Neuronal stem cell (in vitro differentiated cells): ENCODE measurements at regions not wholly inside any gene's neighbourhood (a gene's known extent, or its start where the extent isn't known, plus 50 kb on each side); places are given as distances from the start of the nearest gene placed in this dataset.

ENCODE experiments used
- DNase-seq: peaks from one replicate; pipeline ENCODE4 v3.0.0-alpha.2; 2013; ENCODE audit warnings: low spot score
- H2AFZ ChIP-seq: one replicate; pipeline ENCODE4 v1.6.1; 2013; ENCODE audit warnings: mild to moderate bottlenecking, low read length, inconsistent platforms
- H2AK5ac ChIP-seq: 2 replicates; pipeline ENCODE4 v1.6.1; 2013; ENCODE audit warnings: low read depth, mild to moderate bottlenecking, inconsistent platforms, low read length, moderate library complexity, mixed read lengths
- H2BK120ac ChIP-seq: 2 replicates; pipeline ENCODE4 v1.6.1; 2013; ENCODE audit warnings: low read depth, mild to moderate bottlenecking, inconsistent platforms, low read length, moderate library complexity, mixed read lengths
- H2BK12ac ChIP-seq: one replicate; pipeline ENCODE4 v1.6.1; 2013; ENCODE audit warnings: low read length, inconsistent platforms
- H2BK15ac ChIP-seq: 2 replicates; pipeline ENCODE4 v1.6.1; 2013; ENCODE audit warnings: mild to moderate bottlenecking, low read length, inconsistent platforms, mixed read lengths
- H2BK5ac ChIP-seq: one replicate; pipeline ENCODE4 v1.6.1; 2013; ENCODE audit warnings: inconsistent platforms, mild to moderate bottlenecking, low read length, moderate library complexity
- H3K14ac ChIP-seq: one replicate; pipeline ENCODE4 v1.6.1; 2013; ENCODE audit warnings: low read length, inconsistent platforms
- H3K18ac ChIP-seq: 2 replicates; pipeline ENCODE4 v1.6.1; 2013; ENCODE audit warnings: low read length, inconsistent platforms
- H3K23ac ChIP-seq: 2 replicates; pipeline ENCODE4 v1.6.1; 2013; ENCODE audit warnings: low read depth, mild to moderate bottlenecking, mixed read lengths, low read length, inconsistent platforms; ENCODE audit not compliant: poor library complexity
- H3K27ac ChIP-seq: replicated peaks from 3 replicates; pipeline ENCODE4 v1.5.1; 2013; ENCODE audit warnings: low read length, inconsistent platforms
- H3K27me3 ChIP-seq, 3 experiments: 2 replicates each; pipeline ENCODE4 v1.6.1; 2013; ENCODE audit warnings: low read length in 3 of 3, mild to moderate bottlenecking in 2 of 3, inconsistent platforms in 1 of 3, low read depth in 1 of 3, mixed read lengths in 1 of 3, moderate library complexity in 1 of 3; ENCODE audit not compliant: control insufficient read depth in 3 of 3, insufficient read depth in 3 of 3
- H3K36me3 ChIP-seq, 2 donors: replicated peaks in 1 of 2; 2 replicates each; pipeline ENCODE4 v1.6.1; 2013; ENCODE audit warnings: low read length in 2 of 2; ENCODE audit not compliant: control insufficient read depth in 2 of 2, insufficient read depth in 2 of 2
- H3K4ac ChIP-seq: 2 replicates; pipeline ENCODE4 v1.6.1; 2013; ENCODE audit warnings: inconsistent platforms, mild to moderate bottlenecking, low read length, moderate library complexity
- H3K4me1 ChIP-seq, 2 donors: 1 replicate in 1 of 2; 2 replicates in 1 of 2; pipeline ENCODE4 v1.6.1; 2013; ENCODE audit warnings: low read length in 2 of 2, low read depth in 1 of 2; ENCODE audit not compliant: control insufficient read depth in 2 of 2, insufficient read depth in 1 of 2
- H3K4me2 ChIP-seq: one replicate; pipeline ENCODE4 v1.6.1; 2013; ENCODE audit warnings: mild to moderate bottlenecking, low read length, inconsistent platforms; ENCODE audit not compliant: insufficient read depth, poor library complexity, severe bottlenecking
- H3K4me3 ChIP-seq, 2 donors: 2 replicates each; pipeline ENCODE4 v1.5.1; 2013; ENCODE audit warnings: low read length in 2 of 2, mild to moderate bottlenecking in 2 of 2, inconsistent platforms in 1 of 2, moderate library complexity in 1 of 2
- H3K79me1 ChIP-seq: one replicate; pipeline ENCODE4 v1.6.1; 2013; ENCODE audit warnings: low read depth, mild to moderate bottlenecking, inconsistent platforms, low read length, moderate library complexity
- H3K9ac ChIP-seq: one replicate; pipeline ENCODE4 v1.6.1; 2013; ENCODE audit warnings: mild to moderate bottlenecking, low read depth, low read length, inconsistent platforms; ENCODE audit not compliant: poor library complexity
- H3K9me3 ChIP-seq, 2 donors: replicated peaks in 1 of 2; 2 replicates each; pipeline versions ENCODE3 to v1.6.1; 2013; ENCODE audit warnings: low read length in 2 of 2, mild to moderate bottlenecking in 2 of 2, inconsistent platforms in 1 of 2, low read depth in 1 of 2, mixed read lengths in 1 of 2, moderate library complexity in 1 of 2; ENCODE audit not compliant: control insufficient read depth in 2 of 2, insufficient read depth in 1 of 2
- H4K8ac ChIP-seq: one replicate; pipeline ENCODE4 v1.6.1; 2013; ENCODE audit warnings: low read depth, mild to moderate bottlenecking, inconsistent platforms, low read length, moderate library complexity
- H4K91ac ChIP-seq: one replicate; pipeline ENCODE4 v1.6.1; 2013; ENCODE audit warnings: low read length, low read depth, mild to moderate bottlenecking, inconsistent platforms; ENCODE audit not compliant: poor library complexity
- WGBS, 2 donors: extraction: QIAGEN DNeasy Blood & Tissue Kit; methylation state at CpG; one replicate each; pipeline ENCODE4 v1.1.7; 2013; ENCODE audit warnings: missing lambda C conversion rate in 2 of 2, mixed read lengths in 1 of 2; ENCODE audit not compliant: insufficient read length in 2 of 2, insufficient replicate concordance in 1 of 2; ENCODE audit errors: extremely low coverage in 2 of 2; 5-methylcytosine and 5-hydroxymethylcytosine counted together

- H2BK5ac ChIP-seq: no peak overlapping the region
- H3K4ac ChIP-seq: no peak overlapping the region
- DNase-seq: no peak
- no peaks in the 10 kb centered on the region for H3K36me3 ChIP-seq
- peaks cover 2% of the 10 kb centered on the region for H3K79me1 ChIP-seq
- H2AK5ac ChIP-seq: no peak overlapping the region
- H3K18ac ChIP-seq: peak overlapping the region; percentile 33
- WGBS, 2 donors: no CpG with 5 or more reads among the region's 5 CpGs
- H3K27me3 ChIP-seq: no peaks in the 10 kb centered on the region
- peaks cover 4 to 9% of the 10 kb centered on the region in 2 donors for H3K9me3 ChIP-seq
- H4K91ac ChIP-seq: no peak overlapping the region
- no peak overlapping the region for H2BK120ac ChIP-seq
- no peak overlapping the region for H3K23ac ChIP-seq
- peak overlapping the region; percentile 86 for H2BK12ac ChIP-seq
- H3K9ac ChIP-seq: no peak overlapping the region
- H2AFZ ChIP-seq: peak overlapping the region; percentile 72
- H2BK15ac ChIP-seq: no peak overlapping the region
- H3K27ac ChIP-seq: no peak overlapping the region
- no peak overlapping the region for H3K4me2 ChIP-seq
- no peak overlapping the region for H3K4me3 ChIP-seq
- peaks cover 4 to 13% of the 10 kb centered on the region in 2 donors for H3K4me1 ChIP-seq
- no peak overlapping the region for H4K8ac ChIP-seq
- H3K14ac ChIP-seq: no peak overlapping the region
Measured at GRCh38 chr7:121810831-121811672, 61.9 kb upstream of the PTPRZ1 start.

- no peak overlapping the region for H3K23ac ChIP-seq
- no CpG with 5 or more reads among the region's 1 CpG for WGBS, 2 donors
- H3K79me1 ChIP-seq: peaks cover 2% of the 10 kb centered on the region
Measured at GRCh38 chr7:121807078-121807477, 65.9 kb upstream of the PTPRZ1 start.

GRCh38 chr7:121803039-121803438 is 69.9 kb upstream of the PTPRZ1 start:
- H3K18ac ChIP-seq: no peak overlapping the region
- H2BK15ac ChIP-seq: no peak overlapping the region
- no peak overlapping the region for H2BK5ac ChIP-seq
- peaks cover 11 to 28% of the 10 kb centered on the region in 2 donors for H3K4me1 ChIP-seq
- no peak overlapping the region for H3K4me3 ChIP-seq
- H2AFZ ChIP-seq: peak overlapping the region; percentile 46
- no peaks in the 10 kb centered on the region for H3K36me3 ChIP-seq
- H2BK120ac ChIP-seq: no peak overlapping the region
- H4K8ac ChIP-seq: no peak overlapping the region
- H3K9ac ChIP-seq: no peak overlapping the region
- no CpG with 5 or more reads among the region's 1 CpG for WGBS, 2 donors
- no peak overlapping the region for H2AK5ac ChIP-seq
- H3K27me3 ChIP-seq: no peaks in the 10 kb centered on the region
- H3K27ac ChIP-seq: no peak overlapping the region
- H2BK12ac ChIP-seq: no peak overlapping the region
- H4K91ac ChIP-seq: no peak overlapping the region
- DNase-seq: no peak
- H3K4ac ChIP-seq: no peak overlapping the region
- no peak overlapping the region for H3K4me2 ChIP-seq
- no peak overlapping the region for H3K23ac ChIP-seq
- peaks cover 6 to 18% of the 10 kb centered on the region in 2 donors for H3K9me3 ChIP-seq
- H3K79me1 ChIP-seq: peaks cover 2% of the 10 kb centered on the region
- H3K14ac ChIP-seq: no peak overlapping the region

More at GRCh38 chr7:121807078-121807477, 65.9 kb upstream of the PTPRZ1 start:
- no peak overlapping the region for H2AK5ac ChIP-seq
- no peaks in the 10 kb centered on the region for H3K27me3 ChIP-seq
- no peak overlapping the region for H3K9ac ChIP-seq
- H2BK15ac ChIP-seq: no peak overlapping the region
- no peak overlapping the region for H2AFZ ChIP-seq
- no peaks in the 10 kb centered on the region for H3K36me3 ChIP-seq
- no peak overlapping the region for H4K91ac ChIP-seq
- no peak overlapping the region for H3K27ac ChIP-seq
- H3K4me2 ChIP-seq: no peak overlapping the region
- no peak for DNase-seq
- peaks cover 5 to 17% of the 10 kb centered on the region in 2 donors for H3K4me1 ChIP-seq
- no peak overlapping the region for H3K4ac ChIP-seq
- no peak overlapping the region for H2BK5ac ChIP-seq
- no peak overlapping the region for H4K8ac ChIP-seq
- no peak overlapping the region for H3K4me3 ChIP-seq
- H3K9me3 ChIP-seq: peaks cover 6 to 18% of the 10 kb centered on the region in 2 donors
- H2BK120ac ChIP-seq: no peak overlapping the region
- no peak overlapping the region for H3K14ac ChIP-seq
- H3K18ac ChIP-seq: no peak overlapping the region
- no peak overlapping the region for H2BK12ac ChIP-seq

GRCh38 chr7:121800916-121801675 is 71.9 kb upstream of the PTPRZ1 start:
- Histone ChIP-seq H3K79me1 (no peaks in the 10 kb centered on the region), H3K4me1 (peaks cover 15 to 43% of the 10 kb centered on the region in 2 donors), H3K14ac (no peak overlapping the region), H3K9ac (no peak overlapping the region), H2BK12ac (no peak overlapping the region), H2BK120ac (no peak overlapping the region), H3K4ac (no peak overlapping the region), H3K23ac (no peak overlapping the region), H2BK15ac (no peak overlapping the region), H3K36me3 (no peaks in the 10 kb centered on the region), H4K91ac (no peak overlapping the region), H3K4me2 (no peak overlapping the region), H2AFZ (no peak overlapping the region), H2AK5ac (no peak overlapping the region), H3K9me3 (peaks cover 2 to 9% of the 10 kb centered on the region in 2 donors), H4K8ac (no peak overlapping the region), H3K27me3 (no peaks in the 10 kb centered on the region), H3K4me3 (no peak overlapping the region), H3K27ac (peak overlapping the region; percentile 5), H3K18ac (no peak overlapping the region), H2BK5ac (no peak overlapping the region)
- WGBS, 2 donors: no CpG with 5 or more reads among the region's 1 CpG
- DNase-seq: no peak
